NCI-H2227 (cell line): ENCODE measurements at regions not wholly inside any gene's neighbourhood (a gene's known extent, or its start where the extent isn't known, plus 50 kb on each side); places are given as distances from the start of the nearest gene placed in this dataset.
"Not testable (repeated sequence)": the region's sequence is repeated elsewhere in the genome, so short reads cannot be mapped to it uniquely, and the experiment has no call there.

Source experiments
- DNase-seq: peaks from one replicate; lab custom pipeline; 2025; ENCODE audit not compliant: unreplicated experiment; lab: John Stamatoyannopoulos, UW

DNA sequence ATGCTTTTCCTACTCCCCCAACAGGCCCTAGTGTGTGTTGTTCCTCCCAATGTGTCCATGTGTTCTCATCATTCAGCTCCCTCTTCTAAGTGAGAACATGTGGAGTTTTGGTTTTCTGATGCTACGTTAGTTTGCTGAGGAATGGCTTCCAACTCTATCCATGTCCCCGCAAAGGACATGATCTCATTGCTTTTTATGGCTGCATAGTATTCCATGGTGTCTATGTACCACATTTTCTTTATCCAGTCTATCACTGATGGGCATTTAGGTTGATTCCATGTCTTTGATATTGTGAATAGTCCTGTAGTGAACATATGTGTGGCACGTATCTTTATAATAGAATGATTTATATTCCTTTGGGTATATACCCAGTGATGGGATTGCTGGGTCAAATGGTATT lies 72.5 kb upstream of the CCNY start:
- DNase-seq: not testable (repeated sequence)

DNA sequence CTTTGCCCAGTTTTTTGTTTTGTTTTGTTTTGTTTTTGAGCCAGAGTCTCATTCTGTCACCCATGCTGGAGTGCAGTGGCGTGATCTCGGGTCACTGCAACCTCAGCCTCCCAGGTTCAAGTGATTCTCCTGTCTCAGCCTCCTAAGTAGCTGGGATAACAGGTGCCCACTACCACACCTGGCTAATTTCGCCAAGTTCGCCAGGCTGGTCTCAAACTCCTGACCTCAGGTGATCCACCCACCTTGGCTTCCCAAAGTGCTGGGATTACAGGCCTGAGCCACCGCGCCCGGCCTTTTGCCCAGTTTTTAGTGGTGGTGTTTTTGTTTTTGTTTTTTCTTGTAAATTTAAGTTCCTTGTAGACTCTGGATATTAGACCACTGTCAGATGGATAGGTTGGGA lies 71.7 kb upstream of the CCNY start:
- not testable (repeated sequence) for DNase-seq

DNA sequence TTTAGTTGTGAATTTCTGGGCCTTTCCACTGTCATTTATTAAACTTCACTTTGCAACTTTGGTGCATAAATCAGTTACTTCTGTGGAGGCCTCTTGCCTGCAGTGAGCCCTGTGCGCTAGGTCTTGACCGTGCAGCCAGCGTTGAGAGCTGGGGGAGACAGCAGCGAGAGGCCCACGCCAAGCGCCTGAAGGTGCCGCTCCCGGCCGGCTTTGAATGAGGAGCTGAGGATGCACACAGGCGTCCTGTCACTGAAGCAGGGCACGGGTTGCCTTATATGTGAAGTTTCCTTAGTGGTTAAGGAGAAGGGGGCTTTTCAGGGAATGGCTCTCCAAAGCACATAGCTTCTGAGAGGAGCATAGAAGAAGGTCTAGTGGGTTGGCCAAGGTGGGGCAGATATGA lies 70.9 kb upstream of the CCNY start:
- no peak for DNase-seq

DNA sequence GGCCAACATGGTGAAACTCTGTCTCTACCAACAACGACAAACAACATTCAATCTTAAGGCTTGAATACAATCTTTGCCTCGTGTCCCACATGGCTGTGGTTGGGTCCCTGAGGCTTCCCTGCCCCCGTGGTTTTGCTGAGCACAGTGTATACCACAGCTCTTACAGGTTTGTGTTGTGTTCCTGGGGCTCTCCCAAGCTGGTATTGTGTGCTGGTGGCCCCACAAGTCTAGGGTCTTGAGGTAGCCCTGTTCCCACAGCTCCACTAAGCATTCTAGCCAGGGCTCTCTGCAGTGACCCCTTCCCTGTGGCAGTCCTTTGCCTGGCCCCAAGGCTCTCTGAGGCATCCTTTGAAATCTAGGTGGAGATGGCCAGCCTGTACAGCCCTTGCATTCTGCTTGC lies 68.0 kb upstream of the CCNY start:
- DNase-seq: no peak

DNA sequence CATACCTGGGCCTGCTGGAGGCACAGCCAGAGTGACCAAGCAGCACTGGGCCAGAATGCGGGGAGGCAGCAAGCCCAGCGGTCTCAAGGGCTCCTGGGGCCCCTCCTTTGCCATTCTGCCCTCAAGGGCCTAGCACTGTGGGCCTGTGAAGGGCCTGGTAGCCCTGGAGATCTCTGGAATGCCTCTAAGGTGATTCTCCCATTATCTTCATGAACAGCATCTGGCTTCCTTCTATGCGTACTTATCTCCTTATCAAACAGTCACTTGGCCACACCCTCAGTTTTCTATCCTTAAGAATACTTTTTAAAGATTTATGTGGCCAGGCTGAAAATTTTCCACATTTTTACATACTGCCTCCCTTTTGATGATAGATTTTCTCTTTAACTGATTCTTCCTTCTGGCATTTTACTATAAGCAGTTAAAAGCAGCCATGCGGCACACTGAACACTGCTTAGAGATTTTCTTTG lies 67.5 kb upstream of the CCNY start:
- DNase-seq: no peak

DNA sequence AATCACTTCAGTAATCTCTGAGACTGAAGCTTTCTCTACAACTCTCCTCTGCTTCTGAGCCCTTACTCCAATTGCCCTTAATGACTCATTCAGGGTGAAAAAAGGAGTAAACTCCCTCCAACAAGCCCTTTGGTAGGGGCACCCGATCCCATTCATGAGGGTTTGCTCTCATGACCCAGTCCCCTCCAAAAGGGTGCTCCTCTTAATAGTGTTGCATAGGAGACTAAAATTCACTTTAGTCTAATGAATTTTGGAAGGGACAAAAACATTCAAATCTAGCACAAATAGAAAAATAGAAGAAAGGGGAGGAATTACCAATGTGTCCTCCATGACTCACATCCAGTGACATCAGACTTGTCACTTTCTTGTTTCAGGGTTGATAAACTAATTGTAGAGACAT lies 66.2 kb upstream of the CCNY start:
- DNase-seq: no peak

DNA sequence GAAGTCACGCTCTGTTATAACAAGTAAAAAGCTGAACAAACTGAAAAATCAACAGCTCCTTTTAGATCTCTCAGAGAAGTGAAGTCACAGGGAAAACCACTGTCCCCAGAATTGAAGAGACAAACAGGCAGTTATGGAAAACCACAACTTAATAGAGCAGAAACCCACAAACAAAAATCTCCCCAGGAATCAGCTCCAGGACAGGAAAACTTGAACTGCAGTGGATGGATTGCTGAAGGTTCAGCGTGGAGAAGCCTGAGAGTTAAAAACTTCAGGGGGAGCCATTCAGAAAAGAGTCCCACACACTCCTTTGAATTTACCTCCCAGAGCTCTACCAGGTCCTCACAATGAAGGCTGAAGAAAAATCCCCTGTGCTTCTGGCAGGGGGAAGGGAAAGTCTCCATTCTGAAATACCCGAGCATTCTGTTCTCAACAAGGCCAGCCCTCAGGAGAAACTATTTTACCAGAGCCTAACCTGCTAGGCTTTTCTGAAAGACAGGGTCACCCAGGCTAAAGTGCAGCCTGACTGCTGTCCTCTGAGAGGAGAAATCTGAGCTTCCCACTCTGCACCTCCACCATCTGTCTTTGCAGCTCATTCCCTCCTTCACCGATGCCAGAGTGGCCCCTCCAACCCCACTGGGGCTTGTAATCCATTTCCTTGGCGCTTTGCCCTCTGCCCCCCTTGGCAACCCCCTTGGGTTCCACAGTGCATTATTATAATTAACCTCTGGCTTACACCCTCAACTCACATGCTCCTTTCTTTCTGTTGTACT lies 65.0 kb upstream of the CCNY start:
- DNase-seq: peak; percentile 44

DNA sequence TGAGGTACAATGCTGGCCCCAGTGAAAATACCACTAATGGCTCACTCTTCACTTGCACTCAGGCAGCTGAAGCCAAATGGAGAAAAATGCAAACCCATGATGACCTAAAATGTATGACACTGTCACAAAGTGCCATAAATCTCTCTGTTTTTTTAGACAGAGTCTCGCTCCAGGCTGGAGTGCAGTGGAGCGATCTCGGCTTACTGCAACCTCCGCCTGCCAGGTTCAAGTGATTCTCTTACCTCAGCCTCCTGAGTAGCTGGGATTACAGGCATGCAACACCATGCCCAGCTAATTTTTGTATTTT lies 64.5 kb upstream of the CCNY start:
- DNase-seq: peak; percentile 47

DNA sequence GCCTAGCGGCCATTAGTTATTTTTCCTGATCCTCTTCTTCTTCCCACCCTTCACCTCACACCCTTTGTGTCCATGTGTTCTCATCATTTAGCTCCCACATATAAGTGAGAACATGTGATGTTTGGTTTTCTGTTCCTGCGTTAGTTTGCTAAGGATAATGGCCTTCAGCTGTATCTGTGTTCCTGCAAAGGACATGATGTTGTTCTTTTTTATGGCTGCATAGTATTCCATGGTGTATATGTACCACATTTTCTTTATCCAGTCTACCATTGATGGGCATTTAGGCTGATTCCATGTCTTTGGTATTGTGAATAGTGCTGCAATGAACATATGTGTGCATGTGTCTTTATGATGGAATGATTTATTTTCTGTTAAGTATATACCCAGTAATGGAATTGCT lies 63.9 kb upstream of the CCNY start:
- not testable (repeated sequence) for DNase-seq

DNA sequence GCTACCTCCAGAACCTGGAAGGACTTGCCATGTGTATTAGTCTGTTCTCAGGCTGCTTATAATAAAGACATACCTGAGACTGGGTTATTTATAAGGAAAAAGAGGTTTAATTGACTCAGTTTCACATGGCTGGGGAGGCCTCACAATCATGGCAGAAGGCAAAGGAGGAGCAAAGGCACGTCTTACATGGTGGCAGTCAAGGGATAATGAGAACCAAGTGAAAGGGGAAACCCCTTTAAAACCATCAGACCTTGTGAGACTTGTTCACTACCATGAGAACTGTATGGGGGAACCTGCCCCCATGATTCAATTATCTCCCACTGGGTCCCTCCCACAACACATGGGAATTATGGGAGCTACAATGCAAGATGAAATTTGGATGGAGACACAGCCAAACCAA lies 62.3 kb upstream of the CCNY start:
- DNase-seq: not testable (repeated sequence)

DNA sequence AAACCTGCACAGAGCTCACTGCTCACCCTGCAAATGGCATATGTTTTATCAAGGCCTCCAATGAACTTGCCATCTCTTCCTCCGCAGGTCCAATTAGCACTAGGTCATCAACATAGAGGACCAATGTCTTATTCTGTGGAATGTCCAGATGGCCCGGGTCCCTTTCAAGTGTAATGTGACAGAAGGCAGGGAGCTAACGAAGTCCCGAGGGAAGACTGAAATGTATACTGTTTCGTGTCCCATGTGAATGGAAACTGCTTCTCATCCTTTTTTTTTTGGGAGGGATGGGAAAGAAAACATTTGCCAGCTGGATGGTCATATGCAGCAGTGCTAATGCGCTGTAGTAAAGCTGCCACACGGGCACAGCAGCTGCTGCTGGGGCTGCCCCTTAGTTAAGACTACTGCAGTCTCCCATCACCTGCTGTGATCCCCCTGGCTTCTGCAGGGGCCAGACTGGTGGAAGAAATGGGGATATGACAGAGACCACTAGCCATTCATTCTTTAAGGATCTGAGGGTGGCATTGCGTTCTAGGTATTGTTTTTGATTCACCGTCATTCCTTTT lies 61.7 kb upstream of the CCNY start:
- DNase-seq: no peak

DNA sequence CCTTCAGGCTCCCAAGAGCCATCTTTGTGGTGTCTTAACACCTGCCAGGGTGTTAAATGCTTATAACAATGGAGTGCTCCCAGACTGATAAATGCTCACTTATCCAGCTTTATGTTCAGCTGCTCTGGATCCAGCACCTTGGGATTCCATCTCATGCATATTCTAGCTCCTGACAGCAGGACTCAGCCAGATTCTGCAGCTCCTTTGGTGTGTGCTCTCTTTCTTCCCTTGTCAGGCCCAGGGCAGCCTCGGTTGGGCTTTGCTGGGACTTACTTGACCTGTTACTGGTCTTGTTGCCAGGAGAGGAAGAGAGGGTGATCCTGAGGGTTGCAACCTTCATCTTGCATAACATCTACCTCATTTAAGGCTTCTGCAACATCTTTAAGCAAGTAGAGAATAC lies 59.4 kb upstream of the CCNY start:
- DNase-seq: no peak

DNA sequence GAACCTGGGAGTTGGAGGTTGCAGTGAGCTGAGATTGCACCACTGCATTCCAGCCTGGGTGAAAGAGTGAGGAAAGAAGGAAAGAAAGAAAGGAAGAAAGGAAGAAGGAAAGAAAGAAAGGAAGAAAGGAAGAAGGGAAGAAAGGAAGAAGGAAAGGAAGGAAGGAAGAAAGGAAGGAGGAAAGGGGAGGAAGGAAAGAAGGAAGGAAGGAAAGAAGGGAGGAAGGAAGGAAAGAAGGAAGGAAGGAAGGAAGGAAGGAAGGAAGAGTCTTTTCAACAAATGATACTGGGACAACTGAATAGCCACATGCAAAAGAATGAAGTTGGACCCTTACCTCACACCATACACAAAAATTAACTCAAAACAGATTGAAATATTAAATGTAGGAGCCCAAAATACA lies 56.1 kb upstream of the CCNY start:
- DNase-seq: not testable (repeated sequence)
